GM18867 (cell line): ENCODE measurements at regions not wholly inside any gene's neighbourhood (a gene's known extent, or its start where the extent isn't known, plus 50 kb on each side); places are given as distances from the start of the nearest gene placed in this dataset.

Experiments
- ATAC-seq: cut with Tn5 transposase; IDR thresholded peaks from one replicate; pipeline ENCODE4 v1.9.1; 2021; ENCODE audit warnings: mild to moderate bottlenecking, moderate library complexity; ENCODE audit not compliant: unreplicated experiment

GRCh38 chr9:109593612-109594011 is 95.5 kb upstream of the PTPN3 start:
- ATAC-seq: no peak

GRCh38 chr9:109597496-109597895 is 99.4 kb upstream of the PTPN3 start:
- ATAC-seq: no peak

- ATAC-seq: no peak
Observed at GRCh38 chr9:109599131-109599530, 101.0 kb upstream of the PTPN3 start.

GRCh38 chr9:109599711-109600110 is 101.6 kb upstream of the PTPN3 start:
- no peak for ATAC-seq

- no peak for ATAC-seq
Observed at GRCh38 chr9:109600142-109600541, 102.0 kb upstream of the PTPN3 start.

GRCh38 chr9:109601181-109601580 is 103.1 kb upstream of the PTPN3 start:
- no peak for ATAC-seq

GRCh38 chr9:109602987-109603386 is 104.9 kb upstream of the PTPN3 start:
- ATAC-seq: no peak

- ATAC-seq: no peak
Observed at GRCh38 chr9:109604131-109604530, 106.0 kb upstream of the PTPN3 start.

GRCh38 chr9:109604781-109605180 is 106.7 kb upstream of the PTPN3 start:
- ATAC-seq: no peak

GRCh38 chr9:109609060-109609459 is 111.0 kb upstream of the PTPN3 start:
- ATAC-seq: no peak

GRCh38 chr9:109616571-109617120 is 118.5 kb upstream of the PTPN3 start:
- no peak for ATAC-seq

- no peak for ATAC-seq
Observed at GRCh38 chr9:109619310-109619709, 121.2 kb upstream of the PTPN3 start.

GRCh38 chr9:109624143-109624542 is 126.0 kb upstream of the PTPN3 start:
- ATAC-seq: no peak

- ATAC-seq: no peak
Observed at GRCh38 chr9:109624896-109625295, 126.8 kb upstream of the PTPN3 start.

- ATAC-seq: no peak
Observed at GRCh38 chr9:109627042-109627441, 128.9 kb upstream of the PTPN3 start.

GRCh38 chr9:109629615-109630014 is 131.5 kb upstream of the PTPN3 start:
- no peak for ATAC-seq

GRCh38 chr9:109632817-109633216 is 134.7 kb upstream of the PTPN3 start:
- ATAC-seq: no peak

GRCh38 chr9:109639674-109640579 is 140.1 kb upstream of the PALM2AKAP2 start:
- ATAC-seq: no peak

GRCh38 chr9:109640580-109641371 is 139.2 kb upstream of the PALM2AKAP2 start:
- ATAC-seq: no peak

- no peak for ATAC-seq
Observed at GRCh38 chr9:109641372-109641659, 138.7 kb upstream of the PALM2AKAP2 start.

- no peak for ATAC-seq
Observed at GRCh38 chr9:109652112-109652511, 127.9 kb upstream of the PALM2AKAP2 start.

GRCh38 chr9:109652971-109653370 is 127.0 kb upstream of the PALM2AKAP2 start:
- peak; percentile 50 for ATAC-seq
